Adipose tissue (tissue), 3 donors: ENCODE measurements at regions not wholly inside any gene's neighbourhood (a gene's known extent, or its start where the extent isn't known, plus 50 kb on each side); places are given as distances from the start of the nearest gene placed in this dataset.

Experiments
- H3K27ac ChIP-seq: one replicate; pipeline ENCODE4 v1.5.1; 2013; ENCODE audit warnings: low read depth, low read length
- WGBS, 3 donors: extraction: QIAGEN DNeasy Blood & Tissue Kit; methylation state at CpG; one replicate each; pipeline ENCODE4 v1.1.7; 2013; 5-methylcytosine and 5-hydroxymethylcytosine counted together
- donor health status: healthy with polysubstance abuse.
- donor health status: Bipolar disorder and iron deficiency.
- donor health status: healthy.

DNA sequence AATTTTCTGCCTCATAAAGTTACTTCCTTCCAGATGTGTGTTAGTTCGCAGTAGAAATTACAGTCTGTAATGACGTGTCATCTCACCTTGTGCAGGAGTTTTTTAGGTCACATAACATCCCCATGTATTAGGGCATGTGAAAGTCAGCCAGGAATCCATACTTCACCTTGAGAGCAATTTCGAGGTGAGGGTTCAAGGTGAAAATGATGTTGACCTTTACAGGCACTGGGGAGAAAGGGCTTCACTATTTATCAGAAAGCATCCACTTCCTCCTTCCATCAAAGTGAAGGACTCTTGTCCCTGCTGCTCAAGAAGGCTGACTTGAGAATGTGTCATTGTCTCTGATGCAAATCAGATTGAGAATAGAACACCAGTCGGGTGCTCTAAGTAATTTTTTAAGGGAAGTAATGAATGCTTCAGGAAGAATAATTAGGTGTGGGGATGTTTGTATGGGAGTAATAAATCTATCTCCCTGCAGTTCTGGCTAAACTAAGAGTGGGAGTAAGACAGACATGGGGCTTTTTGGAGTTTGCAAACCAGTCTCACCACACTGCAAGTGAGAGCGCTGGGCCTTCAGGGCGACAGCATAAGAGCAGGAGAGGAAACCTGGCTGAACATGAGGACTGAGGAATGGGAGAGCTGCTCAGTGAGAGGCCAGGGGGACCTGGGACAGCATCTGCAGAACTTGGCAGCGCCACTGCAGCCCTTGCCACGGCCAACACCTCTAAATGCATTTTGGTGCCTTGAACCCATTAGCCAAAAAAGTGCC lies 85.9 kb upstream of the IL12A start:
- H3K27ac ChIP-seq: no peak overlapping the region
- 68 to 69% (median 68%) methylated on average over 8 of the region's 8 CpGs for WGBS, 3 donors

DNA sequence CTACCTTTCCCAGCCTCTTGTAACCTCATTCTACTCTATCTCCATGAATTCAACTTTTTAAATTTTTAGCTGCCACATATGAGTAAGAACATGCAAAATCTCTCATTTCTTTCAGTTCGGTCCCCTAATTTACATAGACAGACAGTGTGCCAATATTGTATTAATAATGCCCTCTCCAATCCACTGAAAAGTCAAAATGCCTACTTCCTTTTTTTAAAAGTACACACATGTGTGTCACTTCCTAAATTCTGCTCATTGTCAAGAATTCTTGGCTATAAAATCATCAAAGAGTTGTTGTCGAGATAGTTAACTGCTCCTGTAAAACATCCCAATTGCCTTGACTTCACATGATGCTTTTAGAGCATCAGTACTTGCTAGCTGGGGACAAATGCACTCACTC lies 84.2 kb upstream of the IL12A start:
- H3K27ac ChIP-seq: no peak overlapping the region
- WGBS, 3 donors: 38 to 66% (median 39%) methylated on average over 2 of the region's 2 CpGs

DNA sequence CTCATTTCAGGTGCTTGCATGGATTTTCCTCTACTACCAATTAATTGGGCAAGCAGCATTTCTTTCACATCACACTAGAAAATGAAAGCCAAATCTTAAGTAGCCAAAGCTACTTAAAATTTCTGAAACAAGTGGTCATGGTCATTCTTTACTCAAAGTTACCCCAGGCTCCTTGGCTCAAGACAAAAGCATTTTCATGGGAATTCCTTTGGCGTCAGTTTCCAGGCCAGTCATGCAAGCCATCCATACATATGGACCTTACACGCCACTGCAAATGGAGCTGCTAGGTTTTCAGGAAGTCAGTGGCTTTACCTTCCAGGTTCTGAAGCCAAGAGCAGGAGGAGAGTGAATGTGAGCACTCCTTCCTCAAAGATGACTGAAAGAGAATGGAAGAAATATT lies 83.7 kb upstream of the IL12A start:
- H3K27ac ChIP-seq: no peak overlapping the region
- WGBS, 3 donors: 82 to 85% (median 85%) methylated on average over 2 of the region's 2 CpGs

DNA sequence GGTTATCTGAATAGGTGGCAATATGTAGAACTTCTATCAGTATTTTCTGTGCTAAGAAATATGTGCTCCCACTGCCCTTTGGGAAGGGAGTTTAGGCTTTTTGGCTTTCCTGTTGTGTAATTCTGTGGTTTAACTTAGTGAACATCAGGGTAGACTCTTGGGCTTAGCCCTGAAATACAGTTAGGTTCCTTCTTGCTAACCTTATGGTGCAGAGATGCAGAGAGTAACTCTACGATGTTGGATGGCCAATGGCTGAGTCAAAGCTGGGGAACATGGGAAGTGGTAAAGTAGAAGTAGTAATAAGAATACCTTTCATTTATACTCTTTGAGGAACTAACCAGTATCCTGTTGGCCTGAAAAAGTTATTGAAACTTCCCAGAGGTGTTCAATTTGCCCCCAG lies 80.8 kb upstream of the IL12A start:
- 44 to 83% (median 70%) methylated on average over 1 of the region's 1 CpG for WGBS, 3 donors
- no peak overlapping the region for H3K27ac ChIP-seq

DNA sequence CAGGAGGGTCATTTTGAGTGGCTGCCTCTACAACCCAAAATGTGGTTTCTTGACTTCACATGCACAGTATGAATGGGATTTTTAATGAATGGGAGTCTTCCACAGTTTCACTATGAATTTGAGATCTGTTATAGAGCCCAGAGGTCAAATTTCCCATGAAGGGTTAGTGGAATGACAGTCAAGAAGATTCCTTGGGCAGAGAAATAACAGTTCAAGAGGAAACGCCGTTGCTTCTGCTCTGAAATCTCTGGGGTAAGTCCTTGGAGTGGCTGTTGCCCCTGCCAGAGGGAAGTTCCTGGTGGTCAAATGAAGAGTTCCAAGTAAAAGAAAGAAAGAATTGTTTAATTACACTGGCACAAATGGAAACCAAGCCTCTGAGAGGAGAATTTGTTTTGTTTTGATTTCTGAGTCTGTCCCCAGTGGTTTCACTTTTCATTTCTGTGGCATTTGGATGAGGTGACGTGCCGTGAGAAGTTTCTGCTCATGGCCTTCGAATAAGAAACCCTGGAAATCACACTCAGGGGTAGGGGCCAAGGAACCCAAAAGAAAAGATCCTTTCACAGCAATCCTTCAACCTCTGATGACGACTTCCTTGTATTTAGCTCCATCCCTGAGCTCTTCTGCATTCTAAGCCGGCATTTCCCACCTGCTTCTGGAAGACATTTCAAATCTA lies 77.5 kb upstream of the IL12A start:
- WGBS, 3 donors: 42 to 73% (median 45%) methylated on average over 7 of the region's 7 CpGs

DNA sequence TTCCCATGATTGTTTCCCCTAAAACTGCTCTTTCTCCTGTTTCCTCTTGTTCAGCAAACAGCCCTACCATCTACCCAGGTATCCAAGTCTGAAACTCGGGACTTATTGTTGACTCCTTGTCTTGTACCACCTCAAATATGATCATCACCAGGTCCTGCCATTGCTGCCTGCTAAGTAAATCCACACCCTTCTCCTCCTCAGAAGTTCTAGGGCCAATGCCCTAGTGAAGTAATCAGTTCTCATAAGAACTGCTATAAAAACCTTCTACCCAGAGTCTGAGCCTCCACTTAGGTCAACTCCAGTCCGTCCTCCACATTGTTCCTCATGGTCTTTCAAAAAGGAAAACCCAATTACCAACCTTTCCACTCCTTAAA lies 77.0 kb upstream of the IL12A start:
- 75 to 89% (median 84%) methylated on average over 2 of the region's 2 CpGs for WGBS, 3 donors
- H3K27ac ChIP-seq: no peak overlapping the region

More for the DNA sequence above, 77.5 kb upstream of the IL12A start:
- H3K27ac ChIP-seq: no peak overlapping the region

DNA sequence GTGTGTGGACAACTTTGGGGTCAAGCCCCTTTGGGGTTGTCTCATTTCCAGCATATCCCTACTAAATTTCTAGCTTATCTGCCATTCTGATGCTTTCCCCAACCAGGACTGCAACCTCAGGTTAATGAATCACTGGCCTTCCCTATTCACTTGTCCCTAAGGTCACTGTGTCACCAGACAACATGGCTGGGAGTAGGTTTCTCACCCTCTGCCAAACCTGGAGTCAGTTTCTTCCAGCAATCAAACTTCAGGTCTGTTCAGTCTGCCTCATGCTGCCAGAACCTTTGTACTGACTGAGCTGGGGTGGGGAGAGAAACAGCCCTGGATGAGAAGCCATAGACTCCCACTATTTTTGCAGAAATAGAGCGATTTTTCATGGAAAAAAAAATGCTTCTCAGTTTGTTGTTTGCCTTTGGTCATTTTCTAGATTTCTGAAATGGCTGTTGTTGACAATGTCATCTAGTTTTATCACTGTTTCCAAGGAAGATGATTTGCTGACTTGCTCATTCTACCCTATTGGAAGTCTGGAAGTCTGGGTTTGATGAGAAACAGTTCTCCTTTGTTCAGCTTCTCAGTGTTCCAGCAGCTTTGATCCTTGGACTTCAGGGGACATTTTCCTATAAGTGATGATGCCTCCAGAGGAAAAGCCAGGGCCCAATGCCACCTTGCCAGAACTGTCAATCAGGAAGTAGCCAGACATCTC lies 74.8 kb upstream of the IL12A start:
- H3K27ac ChIP-seq: no peak overlapping the region
- WGBS, 3 donors: 48 to 80% (median 66%) methylated on average over 1 of the region's 1 CpG

DNA sequence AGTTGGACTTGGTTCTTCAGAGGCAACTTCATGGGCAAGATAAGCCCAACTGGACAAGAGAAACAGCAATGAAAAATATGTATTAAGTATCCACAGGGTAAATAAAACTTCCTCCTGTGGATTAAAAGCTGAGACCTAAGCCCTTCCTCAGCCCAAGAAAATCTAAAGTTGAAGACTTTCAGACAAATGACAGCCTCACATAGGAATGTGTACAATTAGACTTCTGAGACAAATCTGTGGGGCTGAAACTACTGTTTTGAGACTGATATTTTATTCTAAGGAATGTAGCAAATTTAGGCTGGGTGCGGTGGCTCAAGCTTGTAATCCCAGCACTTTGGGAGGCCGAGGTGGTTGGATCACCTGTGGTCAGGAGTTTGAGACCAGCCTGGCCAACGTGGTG lies 74.2 kb upstream of the IL12A start:
- WGBS, 3 donors: 80 to 86% (median 81%) methylated on average over 3 of the region's 3 CpGs
- H3K27ac ChIP-seq: no peak overlapping the region

DNA sequence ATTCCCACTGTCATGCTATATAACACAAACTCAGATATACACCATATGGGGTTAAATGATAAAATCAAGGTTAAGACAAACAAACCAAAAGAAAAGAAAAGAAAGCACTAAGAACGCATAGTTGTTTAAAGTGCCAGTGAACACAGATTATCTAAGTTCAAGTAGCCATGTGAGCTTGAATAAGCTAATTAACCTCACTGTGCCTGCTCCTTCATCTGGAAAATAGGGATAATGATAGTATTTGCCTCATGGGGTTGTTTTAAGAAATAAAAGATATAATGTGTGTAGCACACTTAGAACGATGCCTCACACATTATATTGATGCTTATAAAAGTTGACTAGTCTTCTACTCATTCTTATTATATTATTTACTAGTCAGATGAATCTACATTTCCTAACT lies 72.6 kb upstream of the IL12A start:
- WGBS, 3 donors: 67 to 92% (median 87%) methylated on average over 2 of the region's 2 CpGs
- H3K27ac ChIP-seq: no peak overlapping the region

DNA sequence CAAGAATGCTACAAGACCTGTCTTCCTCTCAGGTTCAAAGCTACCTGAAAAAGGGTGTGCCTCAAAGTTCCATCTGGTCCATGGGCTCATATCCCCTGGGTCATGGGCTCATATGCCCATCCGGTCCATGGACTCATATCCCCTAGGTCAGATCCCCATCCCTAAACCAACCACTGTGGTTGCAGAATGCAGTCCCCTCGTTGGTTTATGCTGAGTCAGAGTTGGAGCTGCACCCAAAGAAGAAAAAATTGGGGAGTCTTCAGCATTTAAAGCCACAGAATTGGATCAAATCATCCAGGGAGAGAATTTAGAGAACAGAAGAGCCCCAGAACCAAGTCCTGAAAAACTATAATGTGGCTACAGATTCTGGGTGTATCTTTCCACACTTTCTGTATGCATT lies 71.5 kb upstream of the IL12A start:
- WGBS, 3 donors: 64 to 69% (median 67%) methylated on average over 2 of the region's 2 CpGs
- H3K27ac ChIP-seq: no peak overlapping the region

DNA sequence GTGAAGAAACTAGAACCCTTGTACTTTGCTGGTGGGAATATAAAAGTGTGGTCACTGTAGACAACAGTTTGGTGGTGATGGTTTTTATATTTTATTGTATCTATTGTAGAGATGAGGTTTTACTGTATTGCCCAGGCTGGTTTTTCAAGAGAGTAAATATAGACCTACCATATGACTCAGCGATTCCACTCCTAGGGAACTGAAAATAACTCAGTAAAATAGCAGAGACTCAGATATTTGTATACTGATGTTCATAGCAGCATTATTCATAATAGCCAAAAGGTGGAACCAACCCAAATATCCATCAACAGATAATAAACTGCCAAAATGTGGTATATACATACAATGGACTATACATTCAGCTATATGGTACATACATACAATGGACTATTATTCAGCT lies 68.8 kb upstream of the IL12A start:
- no peak overlapping the region for H3K27ac ChIP-seq
- 68 to 93% (median 70%) methylated on average over 1 of the region's 1 CpG for WGBS, 3 donors

DNA sequence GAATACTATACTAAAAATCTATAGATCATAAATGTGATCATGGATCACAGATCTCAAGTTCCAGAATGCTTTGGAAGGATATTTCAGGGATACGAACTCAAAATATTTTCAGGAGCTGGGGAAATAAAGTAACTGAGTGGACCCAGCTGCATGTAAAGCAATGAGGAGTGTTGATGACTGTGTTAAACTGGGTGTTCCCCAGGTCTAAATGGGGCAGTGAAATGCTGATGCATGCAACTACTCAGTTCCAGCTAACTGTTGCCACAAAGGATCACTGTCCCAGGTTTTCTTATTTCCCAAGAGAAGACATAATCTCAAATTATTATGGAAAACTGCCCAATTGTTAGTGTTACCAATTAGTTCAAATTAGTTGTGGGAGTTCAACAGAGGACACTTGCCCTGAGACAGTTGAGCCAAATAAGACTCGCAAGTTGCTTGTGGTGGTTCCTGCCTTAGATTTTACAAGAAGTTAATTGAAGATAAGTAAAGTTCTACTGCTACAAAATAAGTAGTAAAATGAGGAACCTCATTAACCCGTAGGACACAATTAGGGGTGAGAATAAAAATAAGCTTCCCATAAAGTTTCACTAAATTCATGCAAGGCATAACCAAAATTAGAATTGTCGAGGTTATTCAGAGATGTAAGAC lies 66.3 kb upstream of the IL12A start:
- 73 to 77% (median 75%) methylated on average over 4 of the region's 4 CpGs for WGBS, 3 donors
- H3K27ac ChIP-seq: no peak overlapping the region

DNA sequence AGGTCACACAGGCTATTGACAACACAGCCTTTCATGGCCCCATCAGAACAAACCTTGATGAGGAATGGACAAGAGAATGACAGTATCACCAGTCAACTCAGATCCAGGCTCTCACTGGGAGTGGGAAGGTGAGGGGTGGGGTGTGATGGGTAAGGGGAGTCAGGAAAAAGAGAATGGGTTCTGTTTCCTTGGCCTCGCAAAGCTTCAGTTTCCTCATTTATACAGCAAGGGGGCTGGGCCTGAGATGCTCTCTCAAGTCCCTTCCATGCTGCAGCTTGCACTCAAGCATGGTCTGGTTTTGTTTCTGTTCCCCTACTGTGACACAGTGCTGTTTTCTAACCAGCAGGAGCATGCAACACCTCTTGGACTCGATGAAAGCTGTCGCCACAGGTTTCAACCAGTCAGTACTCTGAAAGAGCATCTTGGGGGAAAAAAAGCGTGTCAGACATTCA lies 65.7 kb upstream of the IL12A start:
- 71 to 87% (median 77%) methylated on average over 4 of the region's 4 CpGs for WGBS, 3 donors
- H3K27ac ChIP-seq: no peak overlapping the region

DNA sequence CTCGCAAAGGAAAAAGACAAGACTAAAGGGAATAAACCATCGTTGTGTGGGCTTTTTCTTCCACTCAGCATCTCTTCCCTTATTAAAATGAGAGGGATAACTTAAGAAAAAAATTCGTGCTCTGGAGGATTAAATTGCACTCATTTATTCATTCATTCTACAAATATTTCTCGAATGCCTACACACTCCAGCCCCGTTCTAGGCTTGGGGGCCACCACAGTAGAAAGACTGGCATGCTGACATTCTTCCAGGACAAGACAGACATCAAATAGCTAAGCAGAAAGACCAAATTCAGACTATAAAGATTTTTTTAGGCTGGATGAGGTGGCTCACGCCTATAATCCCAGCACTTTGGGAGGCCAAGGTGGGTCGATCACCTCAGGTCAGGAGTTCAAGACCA lies 65.3 kb upstream of the IL12A start:
- no peak overlapping the region for H3K27ac ChIP-seq
- 80 to 93% (median 89%) methylated on average over 7 of the region's 7 CpGs for WGBS, 3 donors

DNA sequence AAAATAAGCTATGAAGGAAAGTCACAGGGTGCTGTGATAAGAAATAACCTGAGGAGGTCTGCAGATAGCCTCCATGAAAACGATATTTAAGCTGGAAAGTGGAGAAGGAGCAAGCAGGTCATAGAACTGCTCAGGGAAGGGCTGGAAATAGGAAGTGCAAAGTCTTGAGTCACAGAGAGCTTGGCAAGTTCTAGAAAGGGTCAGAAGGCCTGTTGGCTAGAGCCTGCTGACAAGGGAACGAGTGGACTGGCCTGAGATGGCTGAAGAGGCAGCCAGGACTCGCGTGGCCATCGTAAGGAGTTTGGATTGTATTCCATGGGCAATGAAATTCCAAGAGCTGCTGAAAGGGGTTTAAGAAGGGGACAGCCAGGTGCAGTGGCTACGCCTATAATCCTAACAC lies 64.7 kb upstream of the IL12A start:
- no peak overlapping the region for H3K27ac ChIP-seq
- WGBS, 3 donors: 83 to 84% (median 84%) methylated on average over 6 of the region's 6 CpGs

DNA sequence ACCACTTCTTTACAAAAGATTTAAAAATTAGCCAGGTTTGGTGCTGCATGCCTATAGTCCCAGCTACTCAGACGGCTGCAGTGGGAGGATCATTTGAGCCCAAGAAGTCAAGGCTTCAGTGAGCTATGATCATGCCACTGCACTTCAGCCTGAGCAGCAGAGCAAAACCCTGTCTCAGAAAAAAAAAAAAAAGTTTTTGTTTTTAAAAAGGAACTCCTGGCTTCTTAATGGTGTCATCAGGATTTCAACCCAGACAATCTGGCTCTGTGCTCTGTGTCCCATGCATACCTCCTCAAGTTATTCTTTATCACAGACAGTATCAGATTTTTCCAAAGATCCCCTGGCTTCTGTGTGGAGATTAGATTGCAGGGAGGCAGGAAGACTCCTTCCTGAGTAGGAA lies 64.2 kb upstream of the IL12A start:
- H3K27ac ChIP-seq: no peak overlapping the region
- WGBS, 3 donors: 69 to 91% (median 89%) methylated on average over 1 of the region's 1 CpG

DNA sequence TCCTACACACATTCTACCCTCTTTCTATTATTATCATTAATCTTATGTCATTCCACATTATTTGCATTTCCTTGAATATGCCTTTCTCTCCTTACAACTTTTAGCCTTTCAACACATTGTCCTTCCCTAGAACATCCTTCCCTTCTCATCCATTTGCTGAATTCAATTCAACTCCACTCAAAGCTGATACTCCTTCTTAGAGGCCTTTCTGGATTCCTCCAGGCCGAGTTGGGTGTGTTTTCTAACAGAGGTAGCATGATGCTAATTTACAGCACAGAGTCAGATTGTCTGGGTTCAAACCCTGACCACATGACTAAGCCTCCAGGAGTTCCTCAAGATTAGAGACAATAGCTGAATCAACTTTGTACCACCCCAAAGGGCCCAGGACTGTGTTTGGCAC lies 63.4 kb upstream of the IL12A start:
- H3K27ac ChIP-seq: no peak overlapping the region
- 79 to 93% (median 90%) methylated on average over 1 of the region's 1 CpG for WGBS, 3 donors

DNA sequence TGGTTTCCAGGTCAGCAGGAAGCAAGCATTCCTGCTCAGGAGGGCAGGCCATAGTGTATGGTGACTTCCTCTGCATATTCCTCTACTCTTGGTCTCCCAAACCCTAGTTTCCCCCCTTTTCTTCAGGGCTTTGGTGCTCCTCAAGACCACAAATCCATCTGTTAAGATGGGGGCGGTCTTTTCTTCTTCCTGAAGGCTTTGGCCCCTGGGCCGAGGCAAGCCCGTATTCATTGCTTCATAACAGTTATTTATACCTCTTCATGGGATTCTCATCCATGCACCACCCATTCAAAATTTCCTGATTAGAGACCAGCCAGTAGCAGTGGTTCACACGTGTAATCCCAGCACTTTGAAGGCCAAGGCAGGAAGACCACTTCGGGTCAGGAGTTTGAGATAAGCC lies 62.1 kb upstream of the IL12A start:
- no peak overlapping the region for H3K27ac ChIP-seq
- 69 to 91% (median 85%) methylated on average over 5 of the region's 5 CpGs for whole genome bisulfite sequencing, 3 donors

DNA sequence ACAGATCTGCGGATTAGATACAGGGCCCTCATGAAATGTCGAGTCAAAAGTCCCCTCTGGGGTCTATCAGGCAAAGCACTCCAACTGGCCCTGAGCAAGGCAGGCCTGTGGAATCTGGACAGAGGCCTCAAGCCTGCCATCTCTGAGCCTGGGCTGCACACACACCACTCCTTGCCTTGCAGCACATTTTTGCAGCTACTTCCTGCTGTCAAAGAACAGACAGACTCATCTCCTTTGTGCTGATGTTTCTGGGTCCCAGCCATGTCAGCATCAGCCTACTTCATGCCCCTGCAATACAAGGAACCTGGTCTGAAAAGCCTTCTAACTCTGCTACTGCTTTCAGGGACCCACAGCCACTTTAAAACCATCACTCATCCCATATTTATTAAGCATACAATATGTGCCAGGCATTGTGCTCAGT lies 60.6 kb upstream of the IL12A start:
- no peak overlapping the region for H3K27ac ChIP-seq
- WGBS, 3 donors: 59 to 76% (median 70%) methylated on average over 2 of the region's 2 CpGs
